Heart left ventricle (tissue), 13 donors: ENCODE measurements at regions not wholly inside any gene's neighbourhood (a gene's known extent, or its start where the extent isn't known, plus 50 kb on each side); places are given as distances from the start of the nearest gene placed in this dataset.

Experiments
- CTCF ChIP-seq, 12 donors: fragments of 200-600 bp; sonication (generic) in 4 of 12; IDR thresholded peaks; one replicate each; pipeline versions ENCODE4 v1.5.0 to v1.8.0; 2018 to 2022; ENCODE audit warnings: antibody characterized with exemption in 12 of 12, mild to moderate bottlenecking in 5 of 12
- POLR2A ChIP-seq, 2 donors: fragments of 450-650 bp; IDR thresholded peaks; one replicate each; pipeline ENCODE4 v1.6.1; 2017; ENCODE audit warnings: antibody characterized with exemption in 2 of 2, mild to moderate bottlenecking in 2 of 2, moderate library complexity in 2 of 2
- donor health status: ischemic (EF 13 %, LVEDD 7.1; RV severe dilation, severe dysfunction).
- donor health status: DM: no; HTN: yes; CAD: no.
- donor health status: DM: no; HTN: no; CAD: no.
- donor health status: ischemic (EF 25% LVEDD 6.9; RV normal size, moderate dysfunction).
- donor health status: ischemic (EF 25% LVEDD 5.7; RV mildly dilated, moderate dysfunction).
- donor health status: ischemic (EF 35%, LVEDD 5.7; RV mildly dilated, moderate dysfunction).
- donor health status: nonischemic (EF 11% LVEDD 7.7; RV severe dilation, severe dysfunction).
- donor health status: DM: yes; HTN: yes; CAD: no.
- donor health status: PGD.
- donor health status: ischemic (EF 29% LVEDD 5.4; RV normal size, mild dysfunction).
- donor health status: nonischemic (EF 23%, LVEDD 6.1; RV moderate dilation, normal function).

DNA sequence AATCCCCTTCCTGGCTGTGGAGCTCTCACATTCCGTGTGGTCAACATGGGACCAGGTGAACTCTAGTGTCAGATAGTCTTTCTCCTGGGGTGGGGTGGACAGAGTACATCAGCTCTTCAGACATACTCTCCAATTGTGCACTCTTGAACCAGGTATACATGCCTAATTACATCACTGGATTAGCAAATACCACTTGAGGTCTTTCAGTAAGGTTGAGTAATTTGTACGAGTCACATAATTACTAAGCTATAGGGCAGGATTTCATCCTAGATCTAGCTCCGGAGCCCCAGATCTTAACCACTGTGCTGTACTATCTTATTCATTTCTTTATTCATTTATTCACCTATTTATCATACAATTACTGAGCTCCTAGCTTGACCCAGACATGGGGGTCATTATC is 821.3 kb downstream of the TFAP2A start:
- TF ChIP-seq POLR2A (IDR thresholded peaks at IDR 0.05) (no peak), CTCF (IDR thresholded peaks at IDR 0.05) (no peak)
